HG02623 (cell line): ENCODE measurements at regions not wholly inside any gene's neighbourhood (a gene's known extent, or its start where the extent isn't known, plus 50 kb on each side); places are given as distances from the start of the nearest gene placed in this dataset.
A peak's percentile ranks its signal among the peaks of the same experiment; 100 is the strongest.

Experiments used
- ATAC-seq: cut with Tn5 transposase; IDR thresholded peaks from one replicate; pipeline ENCODE4 v1.9.1; 2021; ENCODE audit warnings: moderate library complexity; ENCODE audit not compliant: unreplicated experiment

DNA sequence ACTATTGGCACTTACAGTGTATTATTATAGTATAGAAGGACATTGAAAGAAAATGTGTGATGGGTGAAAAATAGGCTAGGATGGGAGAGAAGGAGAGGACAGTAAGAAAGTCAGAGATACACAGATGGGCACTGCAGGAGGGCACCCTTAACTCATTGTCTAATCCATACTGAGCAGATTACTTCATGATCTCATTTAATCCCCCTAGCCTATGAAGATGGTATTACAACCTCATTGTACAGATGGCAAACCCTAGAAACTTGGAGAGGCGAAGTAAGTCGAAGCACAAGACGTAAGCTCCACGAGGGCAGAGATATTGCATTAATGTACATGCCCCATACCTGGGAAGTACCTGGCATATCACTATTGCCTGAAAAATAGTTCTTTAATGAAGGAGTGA lies 346.9 kb upstream of the DAB1 start:
- ATAC-seq: peak; percentile 67

DNA sequence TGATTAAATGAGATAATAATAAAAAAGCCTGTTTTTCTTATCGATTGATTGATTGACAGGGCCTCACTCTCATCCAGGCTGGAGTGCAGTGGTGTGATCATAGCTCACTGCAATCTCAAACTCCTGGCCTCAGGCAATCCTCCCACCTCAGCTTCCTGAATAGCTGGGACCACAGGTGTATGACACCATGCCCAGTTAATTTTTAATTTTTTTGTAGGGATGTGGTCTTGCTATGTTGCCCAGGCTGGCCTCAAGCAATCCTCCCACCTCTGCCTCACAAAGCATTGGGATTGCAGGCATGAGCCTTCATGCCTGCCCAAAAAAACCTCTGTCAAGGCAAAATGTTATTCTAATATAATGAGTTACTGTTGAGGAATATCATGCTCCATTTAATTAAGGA lies 346.4 kb upstream of the DAB1 start:
- ATAC-seq: no peak

DNA sequence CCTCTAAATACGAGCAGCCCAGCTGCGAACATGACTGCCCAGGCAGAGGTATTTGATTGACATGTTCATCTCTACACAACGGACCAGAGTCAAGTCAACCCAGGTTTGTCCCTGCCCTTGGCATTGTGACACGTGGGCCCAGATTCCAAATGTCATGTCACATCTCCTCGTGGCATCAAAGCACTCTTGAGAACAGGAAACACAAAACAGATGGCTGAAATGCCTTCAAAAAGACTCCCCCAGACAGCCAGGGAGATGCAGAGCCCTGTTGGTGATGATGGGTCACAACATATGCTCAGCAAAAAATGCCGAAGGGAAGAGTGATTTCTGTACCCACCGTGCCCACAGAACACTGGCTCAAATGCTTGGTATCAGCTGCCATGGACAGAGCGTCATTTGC lies 337.8 kb upstream of the DAB1 start:
- no peak for ATAC-seq

DNA sequence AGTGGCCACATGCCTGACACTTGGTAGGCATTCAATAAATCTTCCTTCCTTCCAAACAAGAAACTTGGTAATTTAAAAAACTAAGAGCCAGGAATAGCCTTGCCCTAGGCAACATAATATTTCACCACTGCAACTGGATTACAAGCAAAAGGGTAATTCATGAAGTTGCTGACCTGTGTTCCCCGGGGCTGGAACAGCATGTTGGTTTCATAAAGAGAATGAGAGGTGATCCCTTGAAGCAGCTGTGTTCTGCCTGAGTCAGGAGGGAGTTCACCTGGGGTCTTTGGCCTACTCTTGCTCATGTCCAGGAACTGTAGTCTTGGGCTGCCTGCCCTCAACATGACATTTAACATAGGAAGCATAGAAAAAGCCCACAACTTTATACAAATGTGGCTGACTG lies 329.0 kb upstream of the DAB1 start:
- ATAC-seq: no peak

DNA sequence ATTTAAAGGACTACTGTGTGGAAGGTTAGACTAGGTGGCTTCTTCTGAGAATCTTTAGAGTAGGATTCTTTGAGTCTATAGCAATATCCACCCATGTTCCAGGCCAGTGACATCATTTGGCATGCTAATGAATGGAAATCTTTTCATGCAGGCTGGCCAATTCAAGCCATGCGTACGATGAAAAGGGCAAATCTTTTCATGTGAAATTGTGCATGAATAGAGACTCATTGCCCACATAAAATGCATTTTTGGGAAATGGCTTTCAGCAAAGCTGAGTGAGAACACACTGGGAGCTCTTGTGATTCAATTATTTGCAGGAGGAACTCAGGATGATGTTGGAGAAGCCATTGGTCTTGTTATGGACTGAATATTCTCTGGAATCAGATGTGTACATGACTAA lies 324.9 kb upstream of the DAB1 start:
- no peak for ATAC-seq

DNA sequence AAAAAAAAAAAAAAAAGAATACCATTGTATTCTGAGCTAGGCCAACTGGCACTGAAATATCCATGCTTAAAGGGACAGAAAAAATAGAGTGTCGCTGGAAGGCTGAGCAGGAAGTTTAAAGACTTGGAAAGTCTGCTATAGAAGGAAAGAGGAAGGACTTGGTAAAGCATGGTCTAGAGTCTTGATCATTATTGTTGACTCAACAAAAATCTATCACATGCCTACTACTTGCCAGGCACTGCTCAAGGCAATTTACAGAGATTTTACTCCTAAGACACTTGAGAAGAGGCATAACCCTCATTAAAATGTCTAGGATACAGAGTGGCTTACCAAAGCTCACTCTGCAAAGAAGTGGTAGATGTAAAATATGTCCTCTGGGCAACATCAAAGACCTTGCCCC lies 324.0 kb upstream of the DAB1 start:
- no peak for ATAC-seq

DNA sequence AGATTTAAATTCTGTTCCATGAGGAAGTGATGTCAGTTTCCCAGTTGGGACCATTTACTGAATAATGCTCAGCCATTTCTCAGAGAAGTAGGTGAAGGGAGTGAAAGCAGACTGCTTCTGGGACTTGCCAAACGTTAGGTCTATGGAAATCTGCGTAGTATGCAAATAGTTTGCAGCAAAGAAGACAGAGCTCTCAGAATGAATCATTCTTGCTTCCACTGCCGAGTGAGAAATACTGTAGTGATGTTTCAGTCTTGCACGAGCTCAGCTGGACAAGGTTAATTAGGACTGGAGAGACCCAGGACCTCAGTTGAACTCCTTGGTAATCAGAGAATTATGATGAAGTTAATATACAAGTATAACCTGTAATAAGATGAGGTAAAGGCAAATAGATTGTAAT lies 317.7 kb upstream of the DAB1 start:
- ATAC-seq: peak; percentile 82

DNA sequence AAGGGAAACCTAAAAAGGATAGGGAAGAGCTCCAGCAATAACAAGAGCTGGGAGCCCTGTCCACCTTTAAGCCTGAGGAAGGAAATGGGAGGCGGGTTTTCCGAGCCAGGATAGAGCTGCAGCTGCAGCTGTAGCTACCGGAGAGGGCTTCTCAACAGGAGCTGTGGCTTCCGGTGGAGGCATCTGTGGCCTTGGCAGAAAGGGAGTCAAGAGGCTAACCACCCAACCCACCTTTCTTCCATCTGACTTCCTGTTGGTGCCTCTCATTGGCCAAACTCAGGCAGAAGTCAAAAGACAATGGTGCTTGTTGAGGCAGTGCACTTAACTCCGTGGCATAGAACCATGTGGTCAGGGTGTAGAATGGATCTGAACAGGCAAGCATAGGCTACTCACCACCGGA lies 313.1 kb upstream of the DAB1 start:
- no peak for ATAC-seq

DNA sequence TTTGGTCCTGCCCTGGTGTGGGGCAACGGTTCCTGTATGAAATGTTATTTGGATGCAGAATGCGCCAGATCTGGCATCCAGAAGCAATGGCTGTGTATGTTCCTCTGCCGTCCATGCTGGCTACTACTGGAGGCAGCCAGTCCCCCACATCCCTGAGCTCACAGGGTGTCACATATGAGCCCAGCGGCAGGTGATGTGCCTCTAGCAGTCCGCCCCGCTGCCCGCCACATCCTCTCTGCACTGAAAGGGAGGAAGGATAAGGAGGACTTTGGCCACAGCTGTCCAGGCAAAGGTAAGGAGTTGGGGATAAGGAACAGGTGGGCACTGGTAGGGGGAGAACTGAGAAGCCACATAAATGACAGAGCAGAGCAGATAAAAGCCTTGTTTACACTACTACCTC lies 305.3 kb upstream of the DAB1 start:
- ATAC-seq: no peak

DNA sequence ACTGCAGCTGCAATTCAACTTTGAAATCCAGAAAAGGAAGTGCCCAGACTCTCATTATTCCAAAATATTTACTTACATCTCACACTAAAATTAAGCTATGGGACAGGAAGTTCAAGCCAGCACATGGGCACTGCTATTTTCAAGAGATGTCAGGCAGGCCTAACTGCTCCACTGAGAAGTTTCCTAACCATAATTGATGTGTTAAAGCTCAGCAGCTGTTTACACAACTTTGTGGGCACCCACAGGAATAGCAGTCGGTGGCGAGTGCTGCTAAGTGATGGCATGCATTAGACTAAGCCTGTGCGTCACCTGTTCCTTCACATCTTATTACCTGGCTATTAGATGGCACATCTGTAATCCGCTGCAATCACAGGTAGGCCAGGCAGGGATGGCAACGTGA lies 303.3 kb upstream of the DAB1 start:
- ATAC-seq: no peak

DNA sequence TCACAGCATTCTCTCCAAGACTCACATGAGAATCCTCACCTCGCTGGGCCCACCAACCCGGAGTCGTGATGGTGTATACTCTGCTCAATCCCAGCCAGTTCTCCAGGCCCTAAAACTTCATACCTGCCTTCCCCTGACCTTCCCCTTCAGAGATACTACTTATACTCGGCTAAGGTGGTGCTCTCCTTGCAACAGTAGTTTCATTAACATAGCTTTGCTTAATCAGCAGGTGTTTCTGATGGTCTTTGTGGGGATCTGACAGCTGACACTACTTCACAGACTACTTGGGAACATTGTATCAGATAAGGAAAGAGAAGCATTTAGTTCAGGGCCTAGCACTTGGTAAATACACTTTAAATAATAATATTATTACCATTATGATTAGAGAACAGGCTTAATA lies 301.5 kb upstream of the DAB1 start:
- ATAC-seq: no peak

DNA sequence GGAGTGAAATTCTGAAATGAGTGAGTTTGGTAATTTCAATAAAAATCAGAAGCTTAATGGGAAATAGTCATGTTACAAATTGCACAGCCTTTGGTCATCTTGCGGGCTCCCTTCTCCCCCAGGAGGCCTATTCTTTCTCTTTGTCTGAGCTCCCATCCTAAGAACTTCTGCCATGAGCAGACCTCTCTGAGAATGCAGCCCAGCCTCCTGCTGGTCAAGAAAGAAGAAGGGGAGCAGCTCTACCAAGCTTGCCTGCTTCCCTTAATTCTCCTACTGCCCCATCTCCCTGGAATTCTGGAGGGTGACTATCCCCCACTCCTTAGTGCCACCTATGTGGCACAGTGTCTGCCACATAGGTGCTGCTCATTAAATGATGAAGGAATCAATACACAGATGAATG lies 300.7 kb upstream of the DAB1 start:
- ATAC-seq: no peak

DNA sequence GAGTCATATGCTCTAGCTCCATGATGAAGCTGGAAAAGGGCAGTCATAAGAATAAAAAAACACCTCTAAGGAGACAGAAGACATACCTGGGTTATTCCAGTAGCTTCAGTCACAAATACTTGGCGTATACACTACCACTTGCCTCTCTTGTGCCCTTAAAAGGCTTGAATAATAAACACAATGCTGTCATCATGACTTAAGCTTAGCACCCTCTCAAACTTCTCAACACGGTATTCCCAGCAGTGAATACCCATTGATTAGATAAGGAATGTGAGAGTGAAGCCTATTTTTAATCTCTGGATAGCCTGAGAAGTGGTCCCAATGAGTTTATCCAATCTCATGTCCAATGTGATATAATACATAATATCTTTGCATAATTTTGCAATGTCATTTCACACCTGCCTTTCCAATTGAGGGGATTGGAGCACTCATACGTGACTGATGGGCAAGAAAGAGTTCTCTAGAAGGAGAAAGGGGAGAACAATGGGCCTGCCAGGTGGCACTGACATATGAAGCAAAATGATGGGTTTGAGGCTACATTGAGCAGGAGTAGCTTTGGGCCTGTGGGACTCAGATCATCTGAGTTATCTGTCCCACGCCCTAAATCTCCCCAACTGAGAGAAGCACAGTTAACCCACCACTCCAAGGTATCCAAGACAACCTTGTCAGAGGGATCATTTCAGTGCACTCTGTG lies 298.6 kb upstream of the DAB1 start:
- ATAC-seq: no peak

DNA sequence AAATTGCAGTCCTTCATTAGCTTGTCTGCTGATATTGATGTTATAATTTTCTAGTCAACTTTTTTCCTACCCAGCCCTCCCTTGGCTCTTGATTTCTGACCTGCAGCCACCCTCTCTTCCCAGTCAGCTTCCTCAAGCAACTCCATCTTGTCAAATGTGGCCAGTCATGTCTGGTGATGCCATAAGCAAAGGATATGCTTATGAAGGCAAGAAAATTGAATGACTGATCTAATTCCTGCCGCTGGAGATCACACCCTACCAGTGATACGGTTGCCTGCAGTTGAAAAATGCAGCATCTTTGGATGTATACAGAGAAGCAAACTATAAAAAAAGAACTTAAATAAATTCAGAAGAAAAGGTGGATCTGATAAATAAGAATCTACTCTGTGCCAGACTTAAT lies 297.1 kb upstream of the DAB1 start:
- no peak for ATAC-seq

DNA sequence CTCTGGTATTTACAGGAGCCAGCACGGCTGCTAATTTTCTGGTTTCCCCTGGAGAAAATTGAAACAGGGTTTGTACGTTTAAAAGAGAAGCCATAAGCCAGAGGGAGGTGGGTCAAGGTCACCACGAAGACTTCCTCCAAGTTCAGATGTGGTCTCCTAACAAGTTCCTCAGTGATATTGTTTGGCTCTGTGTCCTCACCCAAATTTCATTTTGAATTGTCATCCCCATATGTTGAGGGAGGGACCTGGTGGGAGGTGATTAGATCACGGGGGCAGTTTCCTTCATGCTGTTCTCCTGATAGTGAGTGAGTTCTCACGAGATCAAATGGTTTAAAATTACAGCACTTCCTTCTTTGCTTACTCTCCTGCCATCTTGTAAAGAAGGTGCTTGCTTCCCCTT lies 295.4 kb upstream of the DAB1 start:
- ATAC-seq: no peak

DNA sequence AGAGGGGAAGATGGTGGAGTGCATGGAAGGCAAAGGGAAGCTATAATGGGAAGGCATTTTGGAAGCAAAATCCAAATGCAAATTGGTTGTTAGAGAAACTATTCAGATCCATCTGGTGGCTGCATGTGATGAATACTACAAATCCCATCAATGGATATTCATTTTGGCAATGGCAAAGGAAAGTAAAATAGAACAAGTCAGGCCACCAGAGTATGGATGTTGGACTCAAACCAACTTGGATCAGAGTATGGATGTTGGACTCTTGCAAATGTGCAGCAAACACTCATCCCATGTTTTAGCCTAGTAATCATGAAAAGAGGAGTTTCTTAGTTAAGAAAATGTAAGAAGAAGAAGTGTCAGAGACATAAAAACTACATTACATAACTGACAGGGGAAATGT lies 289.6 kb upstream of the DAB1 start:
- ATAC-seq: no peak

DNA sequence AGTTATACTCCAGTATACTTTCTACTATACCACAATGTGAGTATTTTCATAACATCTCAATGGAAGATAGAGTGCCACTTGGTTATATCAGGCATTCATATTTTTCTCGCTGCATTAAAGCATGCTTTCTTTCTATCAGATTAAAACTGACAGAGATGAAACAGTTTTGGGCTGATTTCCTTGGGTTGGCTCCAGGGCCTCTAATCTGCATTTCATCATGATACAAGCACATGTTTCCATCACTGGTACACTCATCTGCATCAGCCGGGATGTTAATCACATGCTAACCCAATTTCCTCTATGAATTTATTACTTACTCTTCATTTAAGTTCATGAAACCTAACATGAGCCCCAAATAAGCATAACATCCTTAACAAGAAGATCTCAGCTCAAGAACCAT lies 289.0 kb upstream of the DAB1 start:
- ATAC-seq: no peak

DNA sequence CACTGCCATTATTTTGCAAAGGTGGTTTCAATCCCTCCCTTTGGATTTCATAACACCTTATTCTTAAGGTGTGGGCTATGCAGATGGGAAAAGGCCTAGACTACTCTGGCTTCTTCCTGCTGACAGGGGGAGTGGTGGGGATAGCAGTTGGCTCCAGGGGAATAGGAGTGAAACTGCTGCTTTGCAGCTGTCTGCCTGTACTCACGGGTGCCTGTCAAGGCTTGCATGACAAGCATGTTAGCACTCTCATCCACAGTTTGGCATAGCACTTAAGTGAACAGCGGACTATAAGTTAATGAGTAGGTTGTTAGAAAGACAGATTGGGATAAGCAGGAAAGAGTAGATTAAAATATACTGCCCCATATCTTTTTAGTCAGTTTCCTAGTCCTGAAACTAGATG lies 287.5 kb upstream of the DAB1 start:
- no peak for ATAC-seq

DNA sequence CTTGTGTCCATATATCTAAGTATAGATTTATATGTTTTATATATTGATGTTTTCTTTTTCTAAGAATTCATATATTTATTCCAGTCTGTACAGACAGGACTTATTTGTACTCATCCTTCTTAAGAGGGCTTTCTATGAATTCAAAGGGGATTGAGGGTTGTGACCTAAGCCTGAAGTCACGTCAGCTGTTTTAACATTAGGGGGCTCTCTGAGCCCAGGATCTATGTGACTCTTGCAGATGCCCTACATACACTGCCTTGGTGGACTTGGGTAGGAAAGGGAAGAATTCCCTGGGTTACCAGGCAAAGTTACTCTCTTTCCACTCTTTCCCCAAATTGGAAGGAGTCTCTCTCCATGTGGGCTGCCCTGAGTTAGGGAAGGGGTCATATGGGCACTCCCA lies 283.8 kb upstream of the DAB1 start:
- ATAC-seq: no peak

DNA sequence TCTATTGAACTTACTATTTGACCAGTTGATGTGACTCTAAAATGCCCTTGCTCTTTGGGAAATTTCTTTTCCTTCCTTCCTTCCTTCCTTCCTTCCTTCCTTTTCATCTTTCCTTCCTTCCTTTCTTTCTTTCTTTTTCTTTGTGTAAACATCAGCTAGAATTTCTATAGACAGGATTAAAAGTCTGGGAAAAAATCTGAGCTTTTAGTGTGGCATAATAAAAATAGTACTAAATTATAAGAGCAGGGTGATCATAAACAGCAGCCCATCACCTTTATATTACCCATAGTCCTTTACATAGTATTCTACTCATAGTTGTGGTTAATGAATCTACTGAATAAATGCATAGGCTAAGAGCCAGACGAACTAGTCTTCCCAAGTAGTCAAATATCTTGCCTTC lies 281.0 kb upstream of the DAB1 start:
- no peak for ATAC-seq

DNA sequence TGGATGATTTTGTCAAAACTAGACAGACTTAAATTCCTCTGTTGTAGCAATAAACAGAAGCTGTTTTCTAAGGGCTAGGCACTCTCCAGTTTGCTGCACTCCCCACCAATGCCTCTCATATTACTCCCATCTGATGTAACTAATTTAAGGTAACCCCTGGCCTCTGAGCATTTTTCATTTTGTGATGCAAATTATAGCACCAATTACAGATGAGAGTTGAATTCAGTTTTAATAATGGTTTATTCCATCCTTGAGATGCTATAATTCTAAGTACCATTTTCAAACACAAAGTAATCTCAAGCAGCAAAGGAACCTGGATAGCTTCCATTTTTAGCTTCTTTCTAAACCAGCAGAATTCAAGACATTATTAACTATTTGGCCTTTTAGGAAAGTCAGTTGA lies 280.4 kb upstream of the DAB1 start:
- no peak for ATAC-seq

DNA sequence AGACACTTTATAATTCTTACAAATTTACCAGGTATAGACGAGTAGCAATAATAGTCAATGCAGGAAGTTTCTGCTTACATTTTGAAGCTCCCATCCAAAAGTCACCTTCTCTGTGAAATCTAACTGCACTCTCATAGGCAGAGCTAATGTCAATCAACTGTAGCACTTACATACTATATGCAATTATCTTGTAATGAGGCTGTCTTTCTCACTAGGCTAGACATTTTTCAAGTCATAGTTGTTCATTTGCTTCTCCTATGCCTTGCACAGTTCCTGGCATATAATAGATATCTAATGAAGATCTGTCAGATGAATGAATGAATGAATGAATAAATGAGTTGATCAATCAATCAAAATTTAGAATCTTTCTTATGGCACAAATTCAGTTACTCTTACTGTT lies 273.0 kb upstream of the DAB1 start:
- no peak for ATAC-seq

DNA sequence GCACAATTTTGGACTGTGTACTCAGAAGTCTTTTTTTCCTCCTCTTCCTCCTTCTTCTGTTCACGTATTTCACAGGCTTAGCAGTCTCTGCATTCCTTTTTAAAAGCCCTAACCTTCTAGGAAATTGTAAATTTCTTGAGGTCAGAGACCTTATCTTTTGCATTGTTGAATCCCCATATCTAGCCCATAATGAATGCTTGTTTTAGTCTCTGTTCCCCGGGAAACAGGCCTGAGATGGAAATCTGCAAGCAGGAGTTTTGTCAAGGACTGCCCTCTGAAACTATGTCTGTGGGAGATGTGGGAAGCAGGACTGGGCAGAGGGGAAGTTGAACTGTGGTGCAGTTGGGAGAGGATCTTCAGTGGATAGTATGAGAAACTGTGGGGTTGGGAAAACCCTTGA lies 272.2 kb upstream of the DAB1 start:
- ATAC-seq: no peak

DNA sequence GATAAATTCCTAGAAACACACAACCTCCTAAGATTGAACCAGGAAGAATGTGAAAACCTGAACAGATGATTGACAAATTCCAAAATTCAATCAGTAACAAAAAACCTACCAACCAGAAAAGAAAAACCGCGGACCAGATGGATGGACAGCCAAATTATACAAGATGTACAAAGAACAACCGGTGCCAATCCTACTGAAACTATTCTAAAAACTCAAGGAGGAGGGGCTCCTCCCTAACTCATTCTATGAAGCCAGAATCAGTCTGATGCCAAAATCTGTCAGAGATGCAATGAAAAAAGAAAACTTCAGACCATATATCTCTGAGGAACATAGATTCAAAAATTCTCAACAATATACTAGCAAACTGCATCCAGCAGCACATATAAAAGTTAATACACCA lies 262.4 kb upstream of the DAB1 start:
- no peak for ATAC-seq
